ENCODE measurements at regions not wholly inside any gene's neighbourhood (a gene's known extent, or its start where the extent isn't known, plus 50 kb on each side); places are given as distances from the start of the nearest gene placed in this dataset.

- DNase-seq: no peak
Observed at GRCh38 chr2:15681089-15681885, 89.6 kb downstream of the DDX1 start.

DNA sequence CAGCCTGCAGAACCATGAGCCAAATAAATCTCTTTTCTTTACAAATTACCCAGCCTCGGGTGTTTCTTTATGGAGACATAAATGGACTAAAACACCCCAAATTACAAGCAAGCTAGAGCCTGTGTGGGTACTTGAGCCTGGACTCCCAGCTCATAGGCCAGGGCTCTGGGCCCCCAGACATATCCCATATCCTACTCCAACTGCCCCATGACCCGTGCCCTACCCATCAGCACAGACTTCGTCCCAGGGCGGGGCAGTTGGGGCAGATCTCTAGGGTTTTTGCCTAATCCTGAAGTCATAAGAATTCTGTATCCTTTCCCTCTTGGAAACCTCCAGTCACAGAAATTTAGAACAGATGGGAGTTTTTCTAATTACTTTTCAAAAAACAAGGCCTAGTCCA lies 90.7 kb downstream of the DDX1 start:
- no peak for DNase-seq

- no peak for DNase-seq
Observed at GRCh38 chr2:15684161-15685039, 92.7 kb downstream of the DDX1 start.

- no peak for DNase-seq
Observed at GRCh38 chr2:15685143-15685542, 93.5 kb downstream of the DDX1 start.

- DNase-seq: no peak
Observed at GRCh38 chr2:15686643-15687042, 95.0 kb downstream of the DDX1 start.

DNA sequence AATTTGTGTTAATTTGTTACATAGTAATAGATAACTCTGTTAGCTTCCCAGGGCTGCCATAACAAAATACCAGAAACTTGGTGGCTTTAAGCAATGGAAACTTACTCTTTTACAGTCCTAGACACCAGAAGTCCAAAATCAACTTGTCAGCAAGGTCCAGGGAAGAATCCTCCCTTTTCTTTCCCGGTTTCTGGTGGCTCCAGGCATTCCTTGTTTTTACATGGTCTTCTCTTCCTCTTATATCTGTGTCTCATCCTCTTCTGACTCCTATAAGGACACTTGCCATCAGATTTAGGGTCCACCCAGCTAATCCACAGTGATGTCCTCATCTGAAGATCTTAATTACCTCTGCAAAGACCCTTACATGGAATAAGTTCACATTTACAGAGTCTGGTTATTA lies 95.6 kb downstream of the DDX1 start:
- no peak for DNase-seq

- DNase-seq: no peak
Observed at GRCh38 chr2:15687720-15688119, 96.1 kb downstream of the DDX1 start.

DNA sequence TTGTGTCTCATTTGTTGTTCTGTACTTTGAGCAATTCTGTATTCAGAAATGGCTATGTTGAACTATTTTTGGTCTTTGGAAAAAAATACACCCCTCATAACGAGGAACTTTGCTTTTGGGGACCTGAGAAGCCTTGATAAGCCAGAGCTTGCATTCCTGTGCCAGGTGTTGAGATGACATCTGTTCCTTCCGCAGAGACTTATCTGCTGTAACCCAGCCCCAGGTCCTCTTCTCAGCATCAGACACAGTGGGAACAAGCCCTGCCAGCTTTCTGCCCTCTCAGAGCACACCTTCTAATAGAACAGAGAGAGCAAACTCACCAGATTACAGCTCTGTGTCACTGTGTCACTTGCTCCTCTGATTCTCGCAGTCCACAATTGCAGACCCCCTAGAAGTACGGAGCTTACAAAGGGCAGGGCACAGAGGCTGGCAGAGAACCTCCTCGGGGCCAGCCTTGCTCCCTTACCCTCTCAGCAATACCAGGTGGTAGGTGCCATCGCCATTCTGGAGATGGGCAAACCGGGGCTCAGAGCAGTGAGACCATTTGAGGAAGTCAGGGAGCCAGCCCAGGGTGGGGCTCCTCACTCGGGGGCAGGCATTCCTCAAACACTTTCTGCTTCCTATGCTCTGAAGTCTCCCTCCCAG lies 97.4 kb downstream of the DDX1 start:
- no peak for DNase-seq

DNA sequence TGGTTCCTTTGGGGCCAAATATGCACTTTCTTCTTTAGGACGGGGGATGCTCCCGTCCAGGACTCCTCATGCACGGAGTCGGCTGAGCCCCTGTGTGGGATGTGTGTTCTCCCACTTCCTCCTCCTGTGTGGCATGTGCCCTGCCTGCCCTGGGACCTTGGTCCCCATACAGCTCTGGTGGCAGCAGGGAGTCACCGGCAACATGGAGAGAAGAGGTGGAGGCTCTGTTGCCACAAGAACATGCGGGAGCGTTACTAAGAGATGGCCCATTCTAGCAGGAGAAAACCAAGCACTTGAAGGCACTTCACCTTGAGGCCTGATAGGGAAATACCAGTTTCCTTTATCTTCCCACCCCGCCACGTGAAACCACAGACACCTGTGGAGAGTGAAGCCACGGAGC lies 98.0 kb downstream of the DDX1 start:
- no peak for DNase-seq

- DNase-seq: no peak
Observed at GRCh38 chr2:15691586-15692310, 100.1 kb downstream of the DDX1 start.

DNA sequence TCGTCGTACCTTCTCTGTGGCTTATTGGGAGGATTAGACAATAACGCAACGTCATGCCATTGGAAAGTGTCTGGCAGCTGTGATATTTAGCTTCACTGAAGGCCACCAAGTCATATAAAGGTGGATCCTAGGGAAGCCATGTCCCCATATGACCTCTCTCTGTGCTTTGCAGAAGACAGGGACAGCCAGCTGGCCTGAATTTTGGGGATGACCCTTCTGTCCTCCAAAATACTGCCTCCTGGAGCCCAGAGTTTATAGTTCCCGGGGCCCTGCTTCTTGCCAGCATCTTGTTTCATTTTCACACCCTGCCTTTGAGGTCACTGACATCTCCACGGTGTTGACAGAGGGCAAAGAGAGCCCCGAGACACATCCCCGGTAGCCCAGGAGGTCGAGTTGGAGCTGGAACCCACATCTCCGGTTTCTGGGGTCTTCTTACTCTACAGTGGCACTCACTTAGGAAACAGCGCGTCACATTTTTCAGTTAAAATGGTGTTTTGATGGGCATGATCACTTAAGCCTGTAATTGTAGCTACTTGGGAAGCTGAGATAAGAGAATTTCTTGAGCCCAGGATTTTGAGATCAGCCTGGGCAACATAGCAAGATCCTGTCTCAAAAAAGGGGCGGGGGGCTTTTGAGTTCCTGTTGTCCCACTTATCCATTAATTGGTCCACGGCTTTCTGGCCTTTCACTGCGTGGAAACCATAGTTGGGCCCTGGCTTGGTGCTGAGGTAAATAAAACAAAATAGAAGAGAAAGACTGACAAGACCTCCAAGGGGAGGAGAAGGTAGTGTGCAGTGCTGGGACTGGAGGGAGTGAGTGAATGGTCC lies 101.1 kb downstream of the DDX1 start:
- no peak for DNase-seq

DNA sequence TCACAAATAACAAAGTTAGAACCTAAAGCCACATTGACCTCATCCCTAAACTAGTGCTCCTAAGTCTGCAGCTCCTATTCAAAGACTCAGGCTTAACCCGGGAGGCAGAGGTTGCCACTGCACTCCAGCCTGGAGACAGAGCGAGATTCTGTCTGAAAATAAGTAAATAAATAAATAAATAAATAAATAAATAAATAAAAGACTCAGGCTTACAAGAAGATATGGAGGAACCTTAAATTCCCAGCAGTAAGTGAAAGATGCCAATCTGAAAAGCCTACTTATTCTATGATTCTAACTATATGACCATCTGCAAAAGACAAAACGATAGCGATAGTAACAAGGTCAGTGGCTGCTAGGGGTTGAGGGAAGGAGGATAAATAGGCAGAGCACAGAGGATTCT lies 101.7 kb downstream of the DDX1 start:
- DNase-seq: no peak

DNA sequence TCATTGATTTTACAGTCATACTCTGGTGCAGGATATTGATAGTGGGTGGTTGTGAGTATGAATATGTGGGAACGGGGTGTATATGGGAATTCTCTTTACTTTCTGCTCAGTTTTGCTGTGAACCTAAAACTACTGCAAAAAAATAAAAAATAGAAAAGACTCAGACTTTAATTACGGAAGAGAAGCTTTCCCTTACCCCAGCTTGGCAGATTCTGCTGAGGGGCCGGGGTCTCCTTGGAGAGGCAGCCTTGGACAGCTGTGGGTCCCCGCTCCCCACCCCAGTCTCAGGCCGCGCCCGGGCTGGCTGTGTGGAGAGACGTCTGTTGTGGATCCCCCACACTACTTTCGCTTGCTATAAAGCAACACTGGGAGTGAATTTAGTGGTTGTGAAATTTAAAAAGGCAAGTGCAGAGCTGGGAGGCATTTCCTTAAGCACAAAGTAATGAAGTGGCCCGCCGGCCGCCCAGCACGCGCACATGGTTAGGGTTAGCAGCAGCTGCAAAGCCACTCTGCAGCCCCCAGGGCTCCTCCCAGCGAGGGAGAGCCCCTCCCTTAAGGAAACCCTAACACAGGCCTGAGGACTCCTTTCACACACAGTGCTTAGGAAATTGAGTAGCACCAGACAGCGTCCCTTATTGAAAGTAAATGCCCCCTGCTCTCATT lies 102.4 kb downstream of the DDX1 start:
- DNase-seq: peak in 1 of 3 donors; percentile 46

- peak in 1 of 3 donors; percentile 30 for DNase-seq
Observed at GRCh38 chr2:15694589-15694986, 102.9 kb downstream of the DDX1 start.

GRCh38 chr2:15695582-15696330 lies 104.1 kb downstream of the DDX1 start:
- no peak for DNase-seq

DNA sequence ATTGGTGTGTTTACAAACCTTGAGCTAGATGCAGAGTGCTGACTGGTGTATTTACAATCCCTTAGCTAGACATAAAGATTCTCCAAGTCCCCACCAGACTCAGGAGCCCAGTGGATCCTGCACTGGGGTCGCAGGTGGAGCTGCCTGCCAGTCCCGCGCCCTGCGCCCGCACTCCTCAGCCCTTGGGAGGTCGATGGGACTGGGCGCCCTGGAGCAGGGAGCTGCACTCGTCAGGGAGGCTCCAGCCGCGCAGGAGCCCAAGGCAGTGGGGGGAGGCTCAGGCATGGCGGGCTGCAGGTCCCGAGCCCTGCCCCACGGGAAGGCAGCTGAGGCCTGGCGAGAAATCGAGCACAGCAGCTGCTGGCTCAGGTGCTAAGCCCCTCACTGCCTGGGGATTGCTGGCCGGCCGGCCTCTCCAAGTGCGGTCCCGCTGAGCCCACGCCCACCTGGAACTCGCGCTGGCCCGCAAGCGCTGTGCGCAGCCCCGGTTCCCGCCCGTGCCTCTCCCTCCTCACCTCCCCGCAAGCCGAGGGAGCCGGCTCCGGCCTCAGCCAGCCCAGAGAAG lies 105.0 kb downstream of the DDX1 start:
- peak in 1 of 3 donors; percentile 37 for DNase-seq

DNA sequence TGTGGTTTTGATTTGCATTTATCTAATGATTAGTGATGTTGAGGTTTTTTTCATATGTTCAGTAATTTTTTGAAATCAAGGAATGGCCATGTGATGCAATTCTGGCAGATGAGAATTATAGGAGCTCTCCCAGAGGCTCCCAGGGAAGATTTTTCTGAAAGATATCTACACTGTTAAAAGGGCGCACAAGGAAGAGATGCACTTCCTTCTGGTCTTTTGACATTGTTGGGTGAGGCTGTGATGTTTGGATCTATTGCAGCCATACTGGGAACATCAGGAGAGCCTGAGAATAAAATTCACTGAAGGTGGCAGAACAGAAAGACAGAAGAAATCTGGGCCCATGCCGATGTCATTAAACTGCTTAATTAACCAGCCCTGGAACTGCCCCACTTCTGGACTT lies 108.5 kb downstream of the DDX1 start:
- no peak for DNase-seq

DNA sequence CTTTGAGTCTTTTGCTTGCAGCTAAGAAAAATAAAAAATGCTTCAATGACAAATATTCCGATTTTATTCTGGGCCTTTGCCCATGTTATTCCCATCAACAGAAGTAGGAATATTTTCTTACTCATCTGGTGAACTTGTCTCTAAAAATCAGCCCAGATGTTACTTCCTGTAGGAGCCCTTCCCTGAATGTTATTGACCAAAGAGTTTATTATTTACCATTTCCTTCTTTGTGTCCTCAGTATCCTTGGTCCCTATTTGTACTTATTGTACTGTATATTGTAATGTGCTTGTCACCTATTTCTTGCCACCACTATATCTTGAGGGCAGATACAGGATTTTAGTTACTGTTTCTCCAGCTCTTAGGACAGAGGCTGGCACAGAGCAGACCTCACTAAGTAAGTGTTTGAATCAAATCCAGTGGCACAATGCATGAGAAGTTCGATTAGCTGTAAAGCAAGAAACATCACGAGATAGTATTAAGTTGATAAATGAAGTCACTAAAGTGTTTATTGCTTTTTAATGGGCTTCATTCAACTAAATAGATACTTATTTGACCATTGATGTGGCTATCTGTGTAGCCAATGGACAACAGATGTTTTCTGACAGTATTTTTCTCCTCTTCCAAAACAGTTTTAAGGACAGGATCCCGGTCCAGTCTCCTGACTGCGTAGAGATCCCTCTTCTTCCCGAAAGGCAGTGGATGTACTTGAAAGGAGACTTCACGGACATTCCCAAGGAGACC lies 109.1 kb downstream of the DDX1 start:
- no peak for DNase-seq

Data from muscle of back (tissue), 3 donors.